ENCODE measurements at regions not wholly inside any gene's neighbourhood (a gene's known extent, or its start where the extent isn't known, plus 50 kb on each side); places are given as distances from the start of the nearest gene placed in this dataset.

- peak; percentile 48 for DNase-seq (ENCODE audit: low spot score)
These were observed 121.9 kb downstream of the MAB21L3 start for GRCh38 chr1:116232989-116233514.

GRCh38 chr1:116234429-116234828 is 123.2 kb downstream of the MAB21L3 start:
- DNase-seq (ENCODE audit: low spot score), result no peak

- no peak for DNase-seq (ENCODE audit: low spot score)
These were observed 128.7 kb downstream of the MAB21L3 start for GRCh38 chr1:116239916-116240315.

GRCh38 chr1:116242741-116243140 is 130.3 kb upstream of the ATP1A1 start:
- no peak for DNase-seq (ENCODE audit: low spot score)

GRCh38 chr1:116243333-116244054 is 129.6 kb upstream of the ATP1A1 start:
- DNase-seq (ENCODE audit: low spot score), result no peak

- no peak for DNase-seq (ENCODE audit: low spot score)
These were observed 126.9 kb upstream of the ATP1A1 start for GRCh38 chr1:116246174-116246573.

- DNase-seq (ENCODE audit: low spot score), result no peak
These were observed 120.8 kb upstream of the ATP1A1 start for GRCh38 chr1:116252271-116252670.

GRCh38 chr1:116252785-116253184 is 120.3 kb upstream of the ATP1A1 start:
- no peak for DNase-seq (ENCODE audit: low spot score)

- DNase-seq (ENCODE audit: low spot score), result no peak
These were observed 119.3 kb upstream of the ATP1A1 start for GRCh38 chr1:116253566-116254382.

- DNase-seq (ENCODE audit: low spot score), result no peak
These were observed 118.3 kb upstream of the ATP1A1 start for GRCh38 chr1:116254776-116255175.

GRCh38 chr1:116255486-116256285 is 117.4 kb upstream of the ATP1A1 start:
- DNase-seq (ENCODE audit: low spot score), result no peak

GRCh38 chr1:116256286-116256649 is 116.8 kb upstream of the ATP1A1 start:
- no peak for DNase-seq (ENCODE audit: low spot score)

- no peak for DNase-seq (ENCODE audit: low spot score)
These were observed 116.2 kb upstream of the ATP1A1 start for GRCh38 chr1:116256875-116257274.

GRCh38 chr1:116257341-116257767 is 115.7 kb upstream of the ATP1A1 start:
- no peak for DNase-seq (ENCODE audit: low spot score)

GRCh38 chr1:116257836-116258235 is 115.2 kb upstream of the ATP1A1 start:
- no peak for DNase-seq (ENCODE audit: low spot score)

GRCh38 chr1:116258668-116259419 is 114.2 kb upstream of the ATP1A1 start:
- DNase-seq (ENCODE audit: low spot score), result no peak

GRCh38 chr1:116259663-116260062 is 113.4 kb upstream of the ATP1A1 start:
- DNase-seq (ENCODE audit: low spot score), result no peak

- no peak for DNase-seq (ENCODE audit: low spot score)
These were observed 112.9 kb upstream of the ATP1A1 start for GRCh38 chr1:116260115-116260514.

GRCh38 chr1:116260621-116261020 is 112.4 kb upstream of the ATP1A1 start:
- no peak for DNase-seq (ENCODE audit: low spot score)

- DNase-seq (ENCODE audit: low spot score), result no peak
These were observed 111.8 kb upstream of the ATP1A1 start for GRCh38 chr1:116261227-116261626.

GRCh38 chr1:116262207-116262994 is 110.6 kb upstream of the ATP1A1 start:
- no peak for DNase-seq (ENCODE audit: low spot score)

All from CD4-positive, alpha-beta T cell treated with Interleukin-15 for 4 hours (primary cell).